GM23338 (cell line): ENCODE measurements at regions not wholly inside any gene's neighbourhood (a gene's known extent, or its start where the extent isn't known, plus 50 kb on each side); places are given as distances from the start of the nearest gene placed in this dataset.

ENCODE experiments used
- ATAC-seq: fragments of 200-7000 bp; cut with Tn5 transposase; 3 replicates; pipeline ENCODE4 v1.9.1; 2020
- DNase-seq: peaks from one replicate; pipeline ENCODE4 v3.0.0-alpha.2; 2015; ENCODE audit warnings: low spot score
- H2AFZ ChIP-seq: fragments of 200-600 bp; sonication (generic); 2 replicates; pipeline ENCODE4 v1.8.0; 2016; ENCODE audit warnings: antibody characterized with exemption, mild to moderate bottlenecking, moderate library complexity
- H3F3A ChIP-seq: fragments of 200-600 bp; sonication (generic); replicated peaks from 2 replicates; pipeline ENCODE4 v1.8.0; 2017; ENCODE audit warnings: antibody characterized with exemption, mixed run types, low read depth
- H3K27ac ChIP-seq: fragments of 200-600 bp; sonication (generic); 2 replicates; pipeline ENCODE4 v1.6.1; 2016; ENCODE audit warnings: low read depth
- H3K27me3 ChIP-seq: fragments of 200-600 bp; sonication (generic); 2 replicates; pipeline ENCODE4 v1.8.0; 2016; ENCODE audit warnings: mild to moderate bottlenecking, mixed run types, moderate library complexity; ENCODE audit not compliant: insufficient read depth
- H3K36me3 ChIP-seq: fragments of 200-600 bp; sonication (generic); 2 replicates; pipeline ENCODE4 v1.8.0; 2016; ENCODE audit warnings: mild to moderate bottlenecking; ENCODE audit not compliant: insufficient read depth
- H3K4me1 ChIP-seq: fragments of 200-600 bp; sonication (generic); 2 replicates; pipeline ENCODE4 v1.8.0; 2016; ENCODE audit warnings: mild to moderate bottlenecking, moderate library complexity; ENCODE audit not compliant: insufficient read depth
- H3K4me2 ChIP-seq: fragments of 200-600 bp; sonication (generic); 2 replicates; pipeline ENCODE4 v1.7.1; 2017; ENCODE audit warnings: mixed run types
- H3K4me3 ChIP-seq: fragments of 200-600 bp; sonication (generic); 2 replicates; pipeline ENCODE4 v1.6.1; 2016; ENCODE audit warnings: mixed run types
- H3K79me2 ChIP-seq: fragments of 200-600 bp; sonication (generic); replicated peaks from 2 replicates; pipeline ENCODE4 v1.8.0; 2017; ENCODE audit warnings: mild to moderate bottlenecking; ENCODE audit not compliant: insufficient read depth
- H3K9me2 ChIP-seq: fragments of 200-600 bp; sonication (generic); 2 replicates; pipeline ENCODE4 v1.8.0; 2017; ENCODE audit not compliant: insufficient read depth
- H4K20me1 ChIP-seq: fragments of 200-600 bp; sonication (generic); replicated peaks from 2 replicates; pipeline ENCODE4 v1.8.0; 2017; ENCODE audit warnings: mild to moderate bottlenecking; ENCODE audit not compliant: insufficient read depth
- H3K27ac Mint-ChIP-seq: 2 replicates; pipeline ENCODE4 v1.8.0; 2020; ENCODE audit warnings: inconsistent platforms, mild to moderate bottlenecking, moderate library complexity, mixed read lengths
- H3K27me3 Mint-ChIP-seq: 3 replicates; pipeline ENCODE4 v1.8.0; 2022; ENCODE audit warnings: low read depth, mild to moderate bottlenecking, moderate library complexity, mixed read lengths, inconsistent platforms; ENCODE audit not compliant: insufficient read depth, poor library complexity
- H3K36me3 Mint-ChIP-seq: 3 replicates; pipeline ENCODE4 v1.8.0; 2021; ENCODE audit warnings: low read depth, mild to moderate bottlenecking, inconsistent platforms, moderate library complexity, mixed read lengths
- H3K4me1 Mint-ChIP-seq: 3 replicates; pipeline ENCODE4 v1.8.0; 2020; ENCODE audit warnings: mild to moderate bottlenecking, inconsistent platforms, mixed read lengths
- H3K4me3 Mint-ChIP-seq: 3 replicates; pipeline ENCODE4 v1.8.0; 2021; ENCODE audit warnings: moderate library complexity, mild to moderate bottlenecking, inconsistent platforms, mixed read lengths
- H3K9me3 Mint-ChIP-seq: 3 replicates; pipeline ENCODE4 v1.8.0; 2020; ENCODE audit warnings: moderate library complexity, mild to moderate bottlenecking, inconsistent platforms, mixed read lengths
- CREB1 ChIP-seq: fragments of 250-450 bp; sonication (Bioruptor Pico); IDR thresholded peaks from 2 replicates; pipeline ENCODE4 v1.5.0; 2020; ENCODE audit warnings: low read depth, mild to moderate bottlenecking, moderate library complexity
- EZH2 ChIP-seq: fragments of 200-600 bp; sonication (generic); IDR thresholded peaks from one replicate; pipeline ENCODE4 v1.8.0; 2017; ENCODE audit warnings: antibody characterized with exemption, mild to moderate bottlenecking, low read depth; ENCODE audit not compliant: unreplicated experiment
- EZH2phosphoT487 ChIP-seq: fragments of 200-600 bp; sonication (generic); IDR thresholded peaks from one replicate; pipeline ENCODE4 v1.8.1; 2018; ENCODE audit warnings: antibody characterized with exemption; ENCODE audit not compliant: unreplicated experiment
- JUNB ChIP-seq: IDR thresholded peaks from one replicate; pipeline ENCODE4 v1.6.1; 2016; ENCODE audit warnings: antibody characterized with exemption; ENCODE audit not compliant: unreplicated experiment
- NANOG ChIP-seq: IDR thresholded peaks from 2 replicates; pipeline ENCODE4 v1.6.1; 2016; ENCODE audit warnings: antibody characterized with exemption, borderline replicate concordance
- POLR2AphosphoS5 ChIP-seq: IDR thresholded peaks from 2 replicates; pipeline ENCODE4 v1.6.1; 2016; ENCODE audit warnings: antibody characterized with exemption, low read depth
- ZNF114 ChIP-seq: fragments of 250-450 bp; sonication (Bioruptor Pico); IDR thresholded peaks from 2 replicates; pipeline ENCODE4 v1.5.0; 2020; ENCODE audit warnings: mild to moderate bottlenecking, moderate library complexity
- ZNF331 ChIP-seq: fragments of 250-450 bp; sonication (Bioruptor Pico); IDR thresholded peaks from 2 replicates; pipeline ENCODE4 v1.5.0; 2020; ENCODE audit warnings: low read depth, mild to moderate bottlenecking, moderate library complexity
- TF ChIP-seq, protein P1 (sequence below): fragments of 250-450 bp; sonication (Bioruptor Pico); IDR thresholded peaks from 2 replicates; pipeline ENCODE4 v1.5.0; 2020; ENCODE audit warnings: mild to moderate bottlenecking, moderate library complexity
- TF ChIP-seq, protein P2 (sequence below): IDR thresholded peaks from 2 replicates; pipeline ENCODE4 v1.6.1; 2016; ENCODE audit warnings: antibody characterized with exemption
- TF ChIP-seq, protein P3 (sequence below): IDR thresholded peaks from one replicate; pipeline ENCODE4 v1.6.1; 2018; ENCODE audit warnings: antibody characterized with exemption; ENCODE audit not compliant: unreplicated experiment

DNA sequence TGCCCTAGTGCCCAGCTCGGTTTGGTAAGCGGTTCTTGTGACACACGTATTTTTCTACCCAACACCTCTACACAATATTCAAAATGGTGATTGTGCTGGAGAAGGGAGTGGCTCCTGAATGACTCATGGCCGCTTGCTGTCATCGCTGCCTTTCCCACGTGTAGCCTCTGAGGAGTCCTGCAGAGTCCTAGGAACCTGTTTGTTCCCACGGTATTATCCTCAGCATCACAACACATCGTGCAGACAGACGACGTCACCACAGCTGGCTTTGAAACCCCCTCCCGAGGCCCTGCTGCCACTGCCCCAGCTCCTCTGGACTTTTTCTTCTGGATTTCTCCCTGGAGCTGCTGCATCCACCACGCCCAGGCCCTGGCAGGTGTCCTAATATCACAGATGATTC is 353.5 kb downstream of the SMOC2 start (continued):
- TF ChIP-seq, protein P1, sequence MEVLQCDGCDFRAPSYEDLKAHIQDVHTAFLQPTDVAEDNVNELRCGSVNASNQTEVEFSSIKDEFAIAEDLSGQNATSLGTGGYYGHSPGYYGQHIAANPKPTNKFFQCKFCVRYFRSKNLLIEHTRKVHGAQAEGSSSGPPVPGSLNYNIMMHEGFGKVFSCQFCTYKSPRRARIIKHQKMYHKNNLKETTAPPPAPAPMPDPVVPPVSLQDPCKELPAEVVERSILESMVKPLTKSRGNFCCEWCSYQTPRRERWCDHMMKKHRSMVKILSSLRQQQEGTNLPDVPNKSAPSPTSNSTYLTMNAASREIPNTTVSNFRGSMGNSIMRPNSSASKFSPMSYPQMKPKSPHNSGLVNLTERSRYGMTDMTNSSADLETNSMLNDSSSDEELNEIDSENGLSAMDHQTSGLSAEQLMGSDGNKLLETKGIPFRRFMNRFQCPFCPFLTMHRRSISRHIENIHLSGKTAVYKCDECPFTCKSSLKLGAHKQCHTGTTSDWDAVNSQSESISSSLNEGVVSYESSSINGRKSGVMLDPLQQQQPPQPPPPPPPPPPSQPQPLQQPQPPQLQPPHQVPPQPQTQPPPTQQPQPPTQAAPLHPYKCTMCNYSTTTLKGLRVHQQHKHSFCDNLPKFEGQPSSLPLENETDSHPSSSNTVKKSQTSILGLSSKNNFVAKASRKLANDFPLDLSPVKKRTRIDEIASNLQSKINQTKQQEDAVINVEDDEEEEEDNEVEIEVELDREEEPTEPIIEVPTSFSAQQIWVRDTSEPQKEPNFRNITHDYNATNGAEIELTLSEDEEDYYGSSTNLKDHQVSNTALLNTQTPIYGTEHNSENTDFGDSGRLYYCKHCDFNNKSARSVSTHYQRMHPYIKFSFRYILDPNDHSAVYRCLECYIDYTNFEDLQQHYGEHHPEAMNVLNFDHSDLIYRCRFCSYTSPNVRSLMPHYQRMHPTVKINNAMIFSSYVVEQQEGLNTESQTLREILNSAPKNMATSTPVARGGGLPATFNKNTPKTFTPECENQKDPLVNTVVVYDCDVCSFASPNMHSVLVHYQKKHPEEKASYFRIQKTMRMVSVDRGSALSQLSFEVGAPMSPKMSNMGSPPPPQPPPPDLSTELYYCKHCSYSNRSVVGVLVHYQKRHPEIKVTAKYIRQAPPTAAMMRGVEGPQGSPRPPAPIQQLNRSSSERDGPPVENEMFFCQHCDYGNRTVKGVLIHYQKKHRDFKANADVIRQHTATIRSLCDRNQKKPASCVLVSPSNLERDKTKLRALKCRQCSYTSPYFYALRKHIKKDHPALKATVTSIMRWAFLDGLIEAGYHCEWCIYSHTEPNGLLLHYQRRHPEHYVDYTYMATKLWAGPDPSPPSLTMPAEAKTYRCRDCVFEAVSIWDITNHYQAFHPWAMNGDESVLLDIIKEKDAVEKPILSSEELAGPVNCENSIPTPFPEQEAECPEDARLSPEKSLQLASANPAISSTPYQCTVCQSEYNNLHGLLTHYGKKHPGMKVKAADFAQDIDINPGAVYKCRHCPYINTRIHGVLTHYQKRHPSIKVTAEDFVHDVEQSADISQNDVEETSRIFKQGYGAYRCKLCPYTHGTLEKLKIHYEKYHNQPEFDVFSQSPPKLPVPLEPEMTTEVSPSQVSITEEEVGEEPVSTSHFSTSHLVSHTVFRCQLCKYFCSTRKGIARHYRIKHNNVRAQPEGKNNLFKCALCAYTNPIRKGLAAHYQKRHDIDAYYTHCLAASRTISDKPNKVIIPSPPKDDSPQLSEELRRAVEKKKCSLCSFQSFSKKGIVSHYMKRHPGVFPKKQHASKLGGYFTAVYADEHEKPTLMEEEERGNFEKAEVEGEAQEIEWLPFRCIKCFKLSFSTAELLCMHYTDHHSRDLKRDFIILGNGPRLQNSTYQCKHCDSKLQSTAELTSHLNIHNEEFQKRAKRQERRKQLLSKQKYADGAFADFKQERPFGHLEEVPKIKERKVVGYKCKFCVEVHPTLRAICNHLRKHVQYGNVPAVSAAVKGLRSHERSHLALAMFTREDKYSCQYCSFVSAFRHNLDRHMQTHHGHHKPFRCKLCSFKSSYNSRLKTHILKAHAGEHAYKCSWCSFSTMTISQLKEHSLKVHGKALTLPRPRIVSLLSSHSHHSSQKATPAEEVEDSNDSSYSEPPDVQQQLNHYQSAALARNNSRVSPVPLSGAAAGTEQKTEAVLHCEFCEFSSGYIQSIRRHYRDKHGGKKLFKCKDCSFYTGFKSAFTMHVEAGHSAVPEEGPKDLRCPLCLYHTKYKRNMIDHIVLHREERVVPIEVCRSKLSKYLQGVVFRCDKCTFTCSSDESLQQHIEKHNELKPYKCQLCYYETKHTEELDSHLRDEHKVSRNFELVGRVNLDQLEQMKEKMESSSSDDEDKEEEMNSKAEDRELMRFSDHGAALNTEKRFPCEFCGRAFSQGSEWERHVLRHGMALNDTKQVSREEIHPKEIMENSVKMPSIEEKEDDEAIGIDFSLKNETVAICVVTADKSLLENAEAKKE (CRISPR knock-in tag) = no peak
- TF ChIP-seq POLR2AphosphoS5 (no peak), ZNF331 (CRISPR knock-in tag) (no peak), ZNF114 (CRISPR knock-in tag) (no peak), CREB1 (CRISPR knock-in tag) (no peak)
- TF ChIP-seq, protein P2, sequence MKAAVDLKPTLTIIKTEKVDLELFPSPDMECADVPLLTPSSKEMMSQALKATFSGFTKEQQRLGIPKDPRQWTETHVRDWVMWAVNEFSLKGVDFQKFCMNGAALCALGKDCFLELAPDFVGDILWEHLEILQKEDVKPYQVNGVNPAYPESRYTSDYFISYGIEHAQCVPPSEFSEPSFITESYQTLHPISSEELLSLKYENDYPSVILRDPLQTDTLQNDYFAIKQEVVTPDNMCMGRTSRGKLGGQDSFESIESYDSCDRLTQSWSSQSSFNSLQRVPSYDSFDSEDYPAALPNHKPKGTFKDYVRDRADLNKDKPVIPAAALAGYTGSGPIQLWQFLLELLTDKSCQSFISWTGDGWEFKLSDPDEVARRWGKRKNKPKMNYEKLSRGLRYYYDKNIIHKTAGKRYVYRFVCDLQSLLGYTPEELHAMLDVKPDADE = no peak

DNA sequence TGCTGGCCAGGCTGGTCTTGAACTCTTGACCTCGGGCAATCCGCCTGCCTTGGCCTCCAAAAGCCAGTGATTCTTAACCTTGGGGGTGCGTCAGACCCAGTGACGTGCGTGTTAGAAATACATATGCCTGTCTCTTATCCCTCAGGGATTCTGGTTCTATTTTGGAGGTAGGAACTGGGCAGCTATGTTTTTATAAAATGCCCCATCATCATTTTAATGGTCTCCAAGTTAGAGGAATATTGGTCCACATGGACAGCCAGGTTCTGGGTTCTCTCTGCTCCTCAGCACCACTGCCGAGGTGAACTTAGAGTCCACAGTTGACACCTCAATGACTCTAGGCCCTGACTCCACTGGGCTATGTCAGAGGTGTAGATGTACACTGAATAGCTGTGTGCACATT is 352.7 kb downstream of the SMOC2 start:
- H3K36me3 Mint-ChIP-seq = peaks cover 4% of the 10 kb centered on the region; the same call in 2 of the 3 replicates
- no peak overlapping the region for H3K4me3 ChIP-seq
- H2AFZ ChIP-seq = no peak overlapping the region
- peaks cover 20% of the 10 kb centered on the region for H3K9me3 Mint-ChIP-seq
- DNase-seq (no peak), ATAC-seq (no peak)
- no peaks in the 10 kb centered on the region for H3K79me2 ChIP-seq
- TF ChIP-seq JUNB (no peak), ZNF331 (CRISPR knock-in tag) (no peak), EZH2phosphoT487 (no peak), EZH2 (no peak), NANOG (no peak)
- TF ChIP-seq, protein P3, sequence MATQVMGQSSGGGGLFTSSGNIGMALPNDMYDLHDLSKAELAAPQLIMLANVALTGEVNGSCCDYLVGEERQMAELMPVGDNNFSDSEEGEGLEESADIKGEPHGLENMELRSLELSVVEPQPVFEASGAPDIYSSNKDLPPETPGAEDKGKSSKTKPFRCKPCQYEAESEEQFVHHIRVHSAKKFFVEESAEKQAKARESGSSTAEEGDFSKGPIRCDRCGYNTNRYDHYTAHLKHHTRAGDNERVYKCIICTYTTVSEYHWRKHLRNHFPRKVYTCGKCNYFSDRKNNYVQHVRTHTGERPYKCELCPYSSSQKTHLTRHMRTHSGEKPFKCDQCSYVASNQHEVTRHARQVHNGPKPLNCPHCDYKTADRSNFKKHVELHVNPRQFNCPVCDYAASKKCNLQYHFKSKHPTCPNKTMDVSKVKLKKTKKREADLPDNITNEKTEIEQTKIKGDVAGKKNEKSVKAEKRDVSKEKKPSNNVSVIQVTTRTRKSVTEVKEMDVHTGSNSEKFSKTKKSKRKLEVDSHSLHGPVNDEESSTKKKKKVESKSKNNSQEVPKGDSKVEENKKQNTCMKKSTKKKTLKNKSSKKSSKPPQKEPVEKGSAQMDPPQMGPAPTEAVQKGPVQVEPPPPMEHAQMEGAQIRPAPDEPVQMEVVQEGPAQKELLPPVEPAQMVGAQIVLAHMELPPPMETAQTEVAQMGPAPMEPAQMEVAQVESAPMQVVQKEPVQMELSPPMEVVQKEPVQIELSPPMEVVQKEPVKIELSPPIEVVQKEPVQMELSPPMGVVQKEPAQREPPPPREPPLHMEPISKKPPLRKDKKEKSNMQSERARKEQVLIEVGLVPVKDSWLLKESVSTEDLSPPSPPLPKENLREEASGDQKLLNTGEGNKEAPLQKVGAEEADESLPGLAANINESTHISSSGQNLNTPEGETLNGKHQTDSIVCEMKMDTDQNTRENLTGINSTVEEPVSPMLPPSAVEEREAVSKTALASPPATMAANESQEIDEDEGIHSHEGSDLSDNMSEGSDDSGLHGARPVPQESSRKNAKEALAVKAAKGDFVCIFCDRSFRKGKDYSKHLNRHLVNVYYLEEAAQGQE = no peak
- TF ChIP-seq, protein P2 = no peak
- H3K27ac Mint-ChIP-seq = no peak overlapping the region
- no peaks in the 10 kb centered on the region for H3K36me3 ChIP-seq
- no peaks in the 10 kb centered on the region for H3K9me2 ChIP-seq
- no peak overlapping the region for H3K4me2 ChIP-seq
- no peak overlapping the region for H3K27ac ChIP-seq
- no peaks in the 10 kb centered on the region for H3K27me3 ChIP-seq
- H3K4me3 Mint-ChIP-seq = no peak overlapping the region
- H3F3A ChIP-seq = no peaks in the 10 kb centered on the region
- no peaks in the 10 kb centered on the region for H3K4me1 ChIP-seq
- H4K20me1 ChIP-seq = no peaks in the 10 kb centered on the region
- H3K27me3 Mint-ChIP-seq = peaks cover 9% of the 10 kb centered on the region
- no peaks in the 10 kb centered on the region for H3K4me1 Mint-ChIP-seq
